Muscle layer of duodenum (tissue), 2 donors: ENCODE measurements at regions not wholly inside any gene's neighbourhood (a gene's known extent, or its start where the extent isn't known, plus 50 kb on each side); places are given as distances from the start of the nearest gene placed in this dataset.

Source experiments
- H3K27ac ChIP-seq: one replicate; pipeline ENCODE4 v1.7.0; 2013; ENCODE audit warnings: mild to moderate bottlenecking, low read length
- H3K27me3 ChIP-seq: one replicate; pipeline ENCODE4 v1.7.0; 2013; ENCODE audit warnings: low read depth, mild to moderate bottlenecking, control low read depth, low read length
- H3K36me3 ChIP-seq, 2 donors: one replicate each; pipeline ENCODE4 v1.7.0; 2013; ENCODE audit warnings: low read length in 2 of 2, control low read depth in 1 of 2, mild to moderate bottlenecking in 1 of 2; ENCODE audit not compliant: insufficient read depth in 2 of 2, control insufficient read depth in 1 of 2
- H3K4me1 ChIP-seq, 2 donors: one replicate each; pipeline ENCODE4 v1.7.0; 2013; ENCODE audit warnings: low read length in 2 of 2, mild to moderate bottlenecking in 2 of 2, control low read depth in 1 of 2, moderate library complexity in 1 of 2; ENCODE audit not compliant: insufficient read depth in 2 of 2, control insufficient read depth in 1 of 2
- H3K4me3 ChIP-seq, 2 donors: one replicate each; pipeline ENCODE4 v1.7.0; 2013; ENCODE audit warnings: low read length in 2 of 2, low read depth in 1 of 2, mild to moderate bottlenecking in 1 of 2
- H3K9me3 ChIP-seq, 2 donors: one replicate each; pipeline ENCODE4 v1.7.0; 2013; ENCODE audit warnings: low read length in 2 of 2, control low read depth in 1 of 2, mild to moderate bottlenecking in 1 of 2; ENCODE audit not compliant: control insufficient read depth in 1 of 2
- donor health status: healthy.

DNA sequence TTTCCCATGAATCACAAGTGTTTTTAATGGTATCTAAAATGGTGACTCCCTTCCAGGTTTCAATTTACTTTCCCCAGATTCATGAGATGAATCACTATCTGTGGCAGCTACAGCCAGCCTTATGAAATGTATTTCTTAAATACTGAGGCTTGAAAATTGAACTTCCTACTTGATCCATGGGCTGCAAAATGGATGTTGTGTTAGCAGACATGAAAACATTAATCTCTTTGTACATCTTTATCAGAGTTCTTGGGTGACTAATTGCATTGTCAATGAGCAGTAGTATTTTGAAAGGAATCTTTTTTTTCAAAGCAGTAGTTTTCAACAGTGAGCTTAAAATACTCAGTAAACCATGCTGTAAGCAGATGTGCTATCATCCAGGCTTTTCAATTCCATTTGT lies 250.8 kb downstream of the SLC6A15 start:
- Histone ChIP-seq H3K4me1 (peaks cover 0 to 4% of the 10 kb centered on the region in 2 donors), H3K36me3 (no peaks in the 10 kb centered on the region), H3K27ac (no peak overlapping the region), H3K27me3 (no peaks in the 10 kb centered on the region), H3K4me3 (no peak overlapping the region), H3K9me3 (no peaks in the 10 kb centered on the region)

DNA sequence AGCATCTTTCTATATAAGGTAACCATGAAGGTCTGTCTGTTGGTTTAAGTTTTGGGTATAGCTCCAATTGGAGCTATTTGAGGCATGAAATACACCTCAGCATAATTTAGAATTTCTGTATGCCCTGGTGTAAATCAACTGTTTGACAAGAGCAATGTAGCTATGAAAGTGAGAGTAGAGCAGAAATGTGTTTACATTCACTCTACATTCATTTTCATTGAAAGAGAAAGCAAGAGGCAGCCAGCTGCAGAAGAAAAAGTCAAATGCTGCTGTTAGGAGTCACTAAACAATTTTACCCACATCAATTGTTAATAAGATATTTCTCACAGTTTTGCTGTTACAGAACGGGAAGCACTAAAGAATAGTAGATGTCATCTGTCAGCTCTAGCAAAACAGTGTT lies 252.5 kb downstream of the SLC6A15 start:
- H3K27ac ChIP-seq = no peak overlapping the region
- no peaks in the 10 kb centered on the region for H3K9me3 ChIP-seq
- no peaks in the 10 kb centered on the region for H3K36me3 ChIP-seq
- peaks cover 0 to 4% of the 10 kb centered on the region in 2 donors for H3K4me1 ChIP-seq
- H3K4me3 ChIP-seq = no peak overlapping the region
- no peaks in the 10 kb centered on the region for H3K27me3 ChIP-seq

DNA sequence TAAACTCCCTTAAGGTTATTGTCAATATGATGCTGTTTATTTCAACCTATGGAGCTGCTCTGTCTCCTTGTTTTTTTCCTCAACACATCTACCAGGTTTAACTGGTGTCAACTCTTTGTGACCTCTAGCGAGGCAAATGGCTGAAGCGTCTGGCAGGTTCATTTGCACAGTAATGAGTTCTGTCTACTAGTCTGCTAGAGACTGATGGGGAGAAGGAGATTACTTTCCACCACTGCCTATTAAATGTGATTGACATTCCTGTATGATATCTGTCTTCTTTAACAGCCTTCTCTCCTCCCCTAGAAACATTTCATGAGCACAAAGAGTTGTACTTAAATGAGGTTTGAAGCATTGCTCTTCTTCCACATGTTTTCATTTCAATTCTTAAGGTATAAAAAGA lies 253.7 kb downstream of the SLC6A15 start:
- H3K27ac ChIP-seq = no peak overlapping the region
- peaks cover 0 to 4% of the 10 kb centered on the region in 2 donors for H3K4me1 ChIP-seq
- no peak overlapping the region for H3K4me3 ChIP-seq
- H3K9me3 ChIP-seq = no peaks in the 10 kb centered on the region
- H3K36me3 ChIP-seq = no peaks in the 10 kb centered on the region
- H3K27me3 ChIP-seq = no peaks in the 10 kb centered on the region

DNA sequence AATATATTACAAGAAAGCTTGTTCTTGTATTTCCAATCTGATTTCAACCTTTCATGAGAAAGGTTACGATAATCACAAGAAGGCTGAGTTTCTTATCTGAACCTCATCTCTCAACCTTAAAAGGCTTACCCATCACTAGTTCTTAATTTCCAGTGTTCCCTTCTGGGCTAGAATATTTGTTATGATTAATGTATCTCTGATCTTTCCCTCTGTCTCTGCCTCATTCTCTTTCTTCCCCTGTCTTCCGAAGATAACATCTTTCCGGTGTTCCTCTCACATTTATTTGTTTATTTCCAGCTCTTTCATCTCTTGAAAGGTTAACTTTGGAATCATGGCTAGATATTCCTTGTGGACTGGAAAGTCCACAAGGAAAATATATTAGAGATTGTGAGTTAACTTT lies 255.9 kb downstream of the SLC6A15 start:
- H3K9me3 ChIP-seq = no peaks in the 10 kb centered on the region
- H3K4me3 ChIP-seq = no peak overlapping the region
- no peaks in the 10 kb centered on the region for H3K36me3 ChIP-seq
- H3K27me3 ChIP-seq = no peaks in the 10 kb centered on the region
- no peak overlapping the region for H3K27ac ChIP-seq
- H3K4me1 ChIP-seq = peaks cover 0 to 4% of the 10 kb centered on the region in 2 donors

DNA sequence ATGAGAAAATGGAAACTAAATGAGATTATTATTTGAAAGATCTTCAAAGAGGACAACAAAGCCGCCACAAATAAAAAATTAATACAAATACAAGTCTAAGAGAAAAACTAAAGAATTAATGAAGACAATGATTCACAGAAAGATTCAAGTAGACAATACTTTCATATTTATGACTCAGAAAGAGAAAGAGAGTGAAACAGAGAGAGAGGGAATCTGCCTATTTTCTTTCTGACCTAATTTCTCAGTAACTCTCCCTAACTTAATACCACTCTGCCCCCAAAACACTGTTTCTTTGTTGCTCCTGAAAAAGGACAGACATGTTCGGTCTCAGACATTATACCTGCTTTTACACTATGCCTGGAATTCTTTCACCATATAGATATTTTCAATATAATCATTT lies 259.1 kb downstream of the SLC6A15 start:
- Histone ChIP-seq H3K9me3 (no peaks in the 10 kb centered on the region), H3K4me3 (no peak overlapping the region), H3K27me3 (no peaks in the 10 kb centered on the region), H3K4me1 (no peaks in the 10 kb centered on the region), H3K27ac (no peak overlapping the region), H3K36me3 (no peaks in the 10 kb centered on the region)

DNA sequence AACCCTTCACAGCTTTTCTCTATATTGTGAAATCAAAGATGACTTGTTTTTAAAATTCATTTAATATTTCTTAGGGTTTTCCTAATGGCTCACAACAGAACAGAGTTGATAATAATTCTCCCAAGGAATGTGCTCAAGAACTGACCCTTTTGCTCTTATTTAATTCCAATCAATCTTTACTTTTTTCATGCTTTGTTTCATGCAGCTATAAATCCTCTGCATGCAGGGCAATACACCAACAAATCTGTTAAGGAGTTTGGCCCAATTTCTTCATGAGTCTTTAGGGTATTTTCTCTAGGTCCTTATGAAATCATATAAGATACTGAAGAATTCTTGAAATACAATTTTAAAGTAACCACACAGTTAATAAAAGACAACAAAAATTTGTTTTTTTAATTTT lies 264.2 kb downstream of the SLC6A15 start:
- Histone ChIP-seq H3K4me3 (no peak overlapping the region), H3K4me1 (no peaks in the 10 kb centered on the region), H3K36me3 (no peaks in the 10 kb centered on the region), H3K27ac (no peak overlapping the region), H3K9me3 (no peaks in the 10 kb centered on the region), H3K27me3 (no peaks in the 10 kb centered on the region)

DNA sequence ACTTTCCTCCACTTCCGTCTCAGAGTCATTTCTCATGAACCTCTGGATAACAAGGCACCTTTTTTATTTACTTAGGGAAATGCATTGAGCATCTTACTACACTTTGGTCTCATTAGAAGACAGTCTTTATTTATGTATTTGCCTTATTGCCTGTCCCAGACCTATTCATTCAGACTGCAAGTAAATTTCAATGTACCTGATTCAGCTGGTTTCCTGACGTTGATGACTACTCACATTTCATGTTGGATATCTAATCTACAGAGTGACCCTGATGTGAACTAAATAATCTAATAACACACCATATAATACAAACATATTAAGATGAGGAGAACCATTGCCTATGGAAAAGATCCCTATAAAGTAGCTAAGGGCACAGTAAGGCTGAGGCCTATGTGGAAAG lies 267.7 kb downstream of the SLC6A15 start:
- Histone ChIP-seq H3K4me3 (no peak overlapping the region), H3K27me3 (no peaks in the 10 kb centered on the region), H3K27ac (no peak overlapping the region), H3K36me3 (no peaks in the 10 kb centered on the region), H3K4me1 (no peaks in the 10 kb centered on the region), H3K9me3 (no peaks in the 10 kb centered on the region)

DNA sequence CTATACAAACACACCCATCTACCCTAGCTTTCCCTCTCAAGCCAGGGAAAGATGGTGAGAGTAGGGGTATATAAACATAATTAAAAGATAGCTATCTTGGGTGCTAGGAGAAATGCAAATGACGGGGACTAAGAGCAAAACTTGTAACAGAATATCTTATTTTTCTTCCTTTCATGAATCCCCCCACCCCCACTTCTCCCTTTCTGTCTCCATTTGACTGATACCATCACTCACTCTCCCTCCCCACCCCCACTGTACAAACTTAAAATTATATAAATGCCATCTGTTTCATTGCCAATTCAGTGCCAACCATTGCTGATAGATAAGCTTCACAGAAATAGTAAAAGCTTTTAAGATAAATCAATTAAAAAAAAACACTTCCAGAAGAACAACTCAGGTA lies 268.6 kb downstream of the SLC6A15 start:
- Histone ChIP-seq H3K4me1 (no peaks in the 10 kb centered on the region), H3K4me3 (no peak overlapping the region), H3K9me3 (no peaks in the 10 kb centered on the region), H3K27ac (no peak overlapping the region), H3K27me3 (no peaks in the 10 kb centered on the region), H3K36me3 (no peaks in the 10 kb centered on the region)

DNA sequence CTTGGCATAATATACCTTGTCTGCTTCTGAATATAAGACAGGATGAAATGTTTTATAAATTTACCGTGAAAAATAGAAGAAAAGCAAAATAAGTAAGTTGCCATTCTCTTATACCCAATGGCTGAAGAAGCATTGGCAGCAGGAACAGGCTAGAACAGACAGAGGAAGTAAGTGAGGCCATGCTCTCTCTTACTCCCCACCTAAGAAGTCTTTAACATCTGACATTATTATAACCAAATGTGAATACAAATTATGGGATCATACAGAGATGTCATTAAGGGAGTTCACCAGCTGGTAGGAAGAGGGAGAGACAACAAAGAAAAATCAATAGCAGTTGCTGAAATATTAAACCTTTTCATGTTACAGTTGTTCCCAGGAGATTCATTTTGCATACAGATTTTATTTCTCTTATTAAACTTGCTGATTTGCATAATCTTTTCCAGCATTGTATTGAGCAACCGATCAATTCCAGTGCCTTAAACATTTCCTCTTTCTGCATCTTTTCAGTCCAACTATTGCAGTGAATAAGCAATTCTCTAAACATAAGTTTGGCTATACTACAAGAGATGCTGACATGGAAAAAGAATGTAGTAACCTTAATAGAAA lies 270.6 kb downstream of the SLC6A15 start:
- Histone ChIP-seq H3K27me3 (no peaks in the 10 kb centered on the region), H3K4me3 (no peak overlapping the region), H3K36me3 (no peaks in the 10 kb centered on the region), H3K4me1 (no peaks in the 10 kb centered on the region), H3K9me3 (no peaks in the 10 kb centered on the region), H3K27ac (no peak overlapping the region)

DNA sequence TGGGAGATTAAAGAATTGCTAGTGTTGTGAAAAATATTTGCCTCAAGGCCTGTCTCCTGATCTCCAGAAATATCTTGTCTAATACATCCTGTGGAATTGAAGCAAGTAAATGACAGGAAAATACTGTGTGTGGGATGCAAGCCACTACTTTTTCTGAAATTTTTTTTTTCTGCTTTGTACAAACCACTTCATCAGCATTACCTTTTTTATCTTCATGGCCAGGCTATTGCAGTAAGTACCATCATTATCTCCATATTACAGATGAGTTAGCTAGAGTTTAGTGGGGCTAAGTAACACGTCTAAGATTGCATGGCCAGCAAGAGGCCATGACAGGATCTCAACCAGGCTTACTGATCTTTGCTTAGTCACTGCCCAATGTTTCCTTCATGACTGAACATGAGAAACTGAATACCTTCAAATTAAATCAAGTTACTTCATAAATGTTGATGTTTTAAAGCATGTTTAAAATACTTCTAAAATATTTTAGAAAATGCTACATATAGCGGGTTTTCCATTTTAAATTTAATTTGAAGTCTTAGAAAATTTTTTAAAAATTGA lies 273.7 kb downstream of the SLC6A15 start:
- Histone ChIP-seq H3K4me3 (no peak overlapping the region), H3K27ac (no peak overlapping the region), H3K4me1 (no peaks in the 10 kb centered on the region), H3K9me3 (no peaks in the 10 kb centered on the region), H3K27me3 (no peaks in the 10 kb centered on the region), H3K36me3 (no peaks in the 10 kb centered on the region)

DNA sequence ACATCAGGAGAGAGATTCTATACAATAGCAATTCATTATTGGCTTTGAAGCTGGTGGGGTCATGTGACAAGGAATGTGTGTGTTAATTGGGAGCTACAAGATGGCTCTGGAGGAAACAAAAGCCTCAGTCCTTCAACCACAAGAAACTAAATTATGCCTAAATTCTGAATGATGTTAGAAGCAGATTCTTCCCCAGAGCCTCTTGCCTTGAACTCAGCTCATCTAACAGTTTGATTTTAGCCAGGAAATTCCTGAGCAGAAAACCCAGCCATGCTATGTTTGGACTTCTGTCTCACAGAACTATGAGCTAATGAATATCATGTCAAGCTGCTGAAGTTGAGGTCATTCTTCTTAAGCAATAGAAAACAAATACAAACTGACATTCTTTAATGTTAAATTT lies 274.7 kb downstream of the SLC6A15 start:
- Histone ChIP-seq H3K9me3 (no peaks in the 10 kb centered on the region), H3K4me3 (no peak overlapping the region), H3K36me3 (no peaks in the 10 kb centered on the region), H3K4me1 (no peaks in the 10 kb centered on the region), H3K27ac (no peak overlapping the region), H3K27me3 (no peaks in the 10 kb centered on the region)

DNA sequence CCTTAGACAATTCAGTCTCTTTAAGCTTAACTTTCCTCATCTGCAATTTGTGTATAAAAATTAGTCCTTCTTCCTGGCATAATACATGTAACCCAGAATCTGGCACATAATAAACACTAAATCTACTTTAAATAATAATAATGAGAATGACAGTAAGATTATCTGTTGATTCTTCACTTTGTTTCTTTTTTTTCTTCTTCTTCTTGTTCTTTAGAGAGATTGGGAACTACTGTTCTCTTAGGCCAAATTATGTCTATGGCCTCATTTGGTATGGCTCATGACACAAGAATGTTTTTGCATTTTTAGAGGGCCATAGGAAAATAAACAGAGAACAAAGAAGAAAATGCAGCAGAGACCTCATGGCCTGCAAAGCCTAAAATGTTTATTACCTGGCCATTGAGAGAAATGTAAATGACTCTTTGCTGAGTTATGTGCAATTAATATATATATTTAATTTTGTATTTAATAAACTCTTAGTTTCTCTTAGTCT lies 275.8 kb downstream of the SLC6A15 start:
- Histone ChIP-seq H3K27ac (no peak overlapping the region), H3K9me3 (no peaks in the 10 kb centered on the region), H3K4me1 (no peaks in the 10 kb centered on the region), H3K36me3 (no peaks in the 10 kb centered on the region), H3K4me3 (no peak overlapping the region), H3K27me3 (no peaks in the 10 kb centered on the region)
